SH-SY5Y (cell line): ENCODE measurements at regions not wholly inside any gene's neighbourhood (a gene's known extent, or its start where the extent isn't known, plus 50 kb on each side); places are given as distances from the start of the nearest gene placed in this dataset.

ENCODE experiments used
- GATA2 ChIP-seq: IDR thresholded peaks from 2 replicates; pipeline ENCODE4 v1.6.1; 2011; ENCODE audit warnings: mild to moderate bottlenecking, low read depth, low read length
- GATA3 ChIP-seq: IDR thresholded peaks from 2 replicates; pipeline ENCODE4 v1.6.1; 2011; ENCODE audit warnings: low read depth, mild to moderate bottlenecking, low read length, moderate library complexity

DNA sequence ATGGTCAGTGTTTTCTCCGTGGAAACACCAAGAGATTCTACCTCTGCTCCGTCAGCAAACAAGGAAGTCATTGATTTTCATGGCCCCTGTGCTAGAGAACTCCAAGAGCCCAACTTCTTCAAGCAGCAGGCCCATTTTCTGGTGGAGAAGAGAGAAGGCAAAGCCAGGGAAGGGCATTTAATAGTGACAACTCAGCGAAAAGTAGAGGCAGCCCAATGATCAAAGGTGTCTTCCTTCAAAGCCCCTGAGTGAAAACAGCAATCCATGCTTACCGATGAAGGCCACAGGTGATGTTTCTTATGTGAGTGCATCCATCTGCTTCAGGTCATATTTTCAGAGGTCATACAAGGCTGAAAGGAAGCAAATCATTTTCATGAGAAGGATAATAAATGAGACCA is 77.3 kb downstream of the VCPKMT start:
- TF ChIP-seq GATA3 = no peak
- TF ChIP-seq GATA2 = no peak
